ENCODE measurements at regions not wholly inside any gene's neighbourhood (a gene's known extent, or its start where the extent isn't known, plus 50 kb on each side); places are given as distances from the start of the nearest gene placed in this dataset.

DNA sequence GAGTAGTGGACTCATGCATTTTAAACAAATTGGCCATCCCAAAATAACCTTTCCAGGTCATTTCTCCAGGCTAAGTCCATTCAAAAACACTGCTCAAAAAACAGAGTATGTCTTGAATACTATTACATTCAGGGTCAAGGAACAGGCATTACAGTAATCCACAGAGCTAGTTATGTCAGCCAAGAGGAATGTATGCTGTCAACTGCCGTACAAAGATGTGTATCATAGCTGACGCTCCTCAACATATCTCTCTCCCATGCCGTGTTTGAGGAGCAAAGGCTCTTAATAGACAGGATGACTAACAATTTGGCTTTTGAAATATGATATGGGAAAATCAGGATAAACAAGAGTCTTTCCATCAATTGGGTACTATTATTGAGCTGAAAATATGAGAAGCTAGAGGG, 68.8 kb upstream of the KCTD1 start:
- ATAC-seq (no peak), DNase-seq (no peak)
- TF ChIP-seq, protein P1, sequence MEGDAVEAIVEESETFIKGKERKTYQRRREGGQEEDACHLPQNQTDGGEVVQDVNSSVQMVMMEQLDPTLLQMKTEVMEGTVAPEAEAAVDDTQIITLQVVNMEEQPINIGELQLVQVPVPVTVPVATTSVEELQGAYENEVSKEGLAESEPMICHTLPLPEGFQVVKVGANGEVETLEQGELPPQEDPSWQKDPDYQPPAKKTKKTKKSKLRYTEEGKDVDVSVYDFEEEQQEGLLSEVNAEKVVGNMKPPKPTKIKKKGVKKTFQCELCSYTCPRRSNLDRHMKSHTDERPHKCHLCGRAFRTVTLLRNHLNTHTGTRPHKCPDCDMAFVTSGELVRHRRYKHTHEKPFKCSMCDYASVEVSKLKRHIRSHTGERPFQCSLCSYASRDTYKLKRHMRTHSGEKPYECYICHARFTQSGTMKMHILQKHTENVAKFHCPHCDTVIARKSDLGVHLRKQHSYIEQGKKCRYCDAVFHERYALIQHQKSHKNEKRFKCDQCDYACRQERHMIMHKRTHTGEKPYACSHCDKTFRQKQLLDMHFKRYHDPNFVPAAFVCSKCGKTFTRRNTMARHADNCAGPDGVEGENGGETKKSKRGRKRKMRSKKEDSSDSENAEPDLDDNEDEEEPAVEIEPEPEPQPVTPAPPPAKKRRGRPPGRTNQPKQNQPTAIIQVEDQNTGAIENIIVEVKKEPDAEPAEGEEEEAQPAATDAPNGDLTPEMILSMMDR (IDR thresholded peaks at IDR 0.05): no peak
- Histone ChIP-seq H3K36me3 (no peaks in the 10 kb centered on the region), H3K4me3 (no peak overlapping the region), H3K9me3 (no peaks in the 10 kb centered on the region), H3K27ac (no peak overlapping the region), H3K4me1 (no peaks in the 10 kb centered on the region), H3K27me3 (no peaks in the 10 kb centered on the region)
- intact Hi-C loops (cut with DNase I): no loop called here

GRCh38 chr18:26614374-26614773, 66.0 kb upstream of the KCTD1 start:
- ATAC-seq: no peak
- H3K36me3 ChIP-seq: no peaks in the 10 kb centered on the region
- no peak overlapping the region for H3K4me3 ChIP-seq
- no peaks in the 10 kb centered on the region for H3K4me1 ChIP-seq
- no peaks in the 10 kb centered on the region for H3K27me3 ChIP-seq
- H3K9me3 ChIP-seq: no peaks in the 10 kb centered on the region
- no peak for DNase-seq
- no peak overlapping the region for H3K27ac ChIP-seq
- intact Hi-C loops (cut with DNase I): no loop called here
- TF ChIP-seq, protein P1 (IDR thresholded peaks at IDR 0.05): no peak

Data from upper lobe of right lung (tissue), 1 donor.